GM21723 (cell line): ENCODE measurements at regions not wholly inside any gene's neighbourhood (a gene's known extent, or its start where the extent isn't known, plus 50 kb on each side); places are given as distances from the start of the nearest gene placed in this dataset.

Experiments used
- ATAC-seq: cut with Tn5 transposase; IDR thresholded peaks from one replicate; pipeline ENCODE4 v1.9.1; 2021; ENCODE audit warnings: mild to moderate bottlenecking, moderate library complexity; ENCODE audit not compliant: unreplicated experiment

DNA sequence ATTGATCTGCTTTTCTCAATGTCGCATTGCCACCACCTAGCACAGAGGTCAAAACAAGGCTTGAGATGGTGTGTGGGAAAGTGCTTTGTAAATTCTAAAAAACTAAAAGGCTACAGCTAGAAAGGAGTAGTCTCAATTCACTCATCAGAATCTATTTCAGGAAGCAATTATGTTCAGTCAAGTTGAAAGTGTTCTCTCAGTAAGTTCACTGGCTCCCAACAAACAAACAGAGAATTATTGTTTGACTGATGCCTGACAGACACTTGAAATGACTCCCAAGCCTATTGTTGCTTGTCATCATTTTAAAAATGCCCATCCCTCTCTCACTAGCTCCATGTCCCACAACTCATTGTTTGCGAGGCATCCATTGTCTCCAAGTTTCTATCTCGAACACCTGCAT is 419.6 kb upstream of the CPEB2 start:
- ATAC-seq, result no peak

DNA sequence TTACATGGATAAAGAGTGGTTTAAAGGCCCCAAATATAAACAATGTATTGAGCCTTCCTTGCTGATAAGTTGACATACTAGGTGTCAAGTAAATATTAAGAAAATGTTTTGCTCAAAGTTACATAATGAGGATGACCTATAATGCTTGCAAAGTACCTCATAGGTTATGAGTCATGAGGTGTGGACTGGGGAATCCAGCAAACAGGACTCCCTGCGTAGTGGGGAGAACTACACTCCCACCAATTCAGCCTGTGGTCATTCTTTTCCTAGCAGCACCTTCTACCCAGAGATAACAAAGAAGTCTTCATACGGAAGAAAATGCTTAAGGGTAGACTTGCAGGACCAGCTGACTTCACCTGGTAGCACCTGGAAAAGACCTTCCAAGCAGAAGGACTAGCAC is 418.9 kb upstream of the CPEB2 start:
- ATAC-seq, result no peak

DNA sequence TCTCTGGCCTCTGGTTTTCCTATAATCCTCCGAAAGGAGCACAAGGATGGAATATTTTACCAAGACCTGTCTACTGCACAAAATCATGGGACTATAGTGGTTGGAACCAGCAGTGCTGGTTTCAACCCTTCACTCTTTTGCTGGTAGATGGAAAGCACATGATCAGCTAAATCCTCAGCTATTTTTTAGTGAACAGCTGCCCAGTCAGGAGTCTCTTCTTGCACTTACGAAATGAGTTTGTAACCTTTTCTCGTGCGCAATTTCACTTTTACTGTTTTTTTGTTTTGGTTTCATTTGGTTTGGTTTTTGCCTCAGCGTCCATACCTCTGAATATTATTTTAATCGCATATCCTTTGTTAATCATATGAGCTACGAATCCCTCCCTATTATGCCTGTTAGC is 418.5 kb upstream of the CPEB2 start:
- no peak for ATAC-seq

DNA sequence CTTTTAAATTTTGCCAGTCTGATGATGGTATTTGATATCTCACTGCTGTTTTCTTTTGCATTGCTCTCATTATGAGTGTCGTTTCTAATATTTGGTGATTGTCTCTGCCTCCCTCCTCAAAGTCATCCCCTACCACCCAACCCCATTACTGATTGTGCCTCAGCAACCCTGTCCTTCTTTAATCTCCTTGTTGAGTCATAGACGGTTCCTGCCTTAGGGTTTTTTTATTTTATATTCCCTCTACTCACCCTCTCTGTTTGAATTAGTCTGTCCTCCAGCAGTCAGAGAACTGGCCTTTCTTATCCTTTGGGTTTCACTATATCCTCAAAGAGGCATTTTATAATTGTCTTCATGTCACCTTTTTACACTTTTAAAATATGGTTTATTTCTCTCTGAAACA is 409.3 kb upstream of the CPEB2 start:
- ATAC-seq, result no peak

DNA sequence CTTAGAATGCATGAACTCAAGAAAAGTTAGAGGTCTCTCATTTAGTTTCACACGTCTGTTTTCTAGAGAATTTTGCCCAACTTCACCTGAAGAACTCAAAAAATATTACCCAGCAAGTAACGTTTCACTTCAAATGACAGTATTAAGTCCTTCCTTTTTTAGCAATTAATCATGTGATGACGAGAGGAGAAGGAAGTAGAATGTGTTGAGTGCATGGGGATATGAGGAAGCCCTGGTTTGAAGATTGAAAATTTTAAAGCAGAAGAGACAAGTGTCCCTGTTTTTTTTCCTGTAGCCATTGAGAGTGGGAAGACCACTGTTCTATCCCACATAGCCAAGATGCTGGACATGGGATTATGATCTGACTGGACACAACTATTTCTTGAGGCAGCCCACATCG is 406.3 kb upstream of the CPEB2 start:
- no peak for ATAC-seq

DNA sequence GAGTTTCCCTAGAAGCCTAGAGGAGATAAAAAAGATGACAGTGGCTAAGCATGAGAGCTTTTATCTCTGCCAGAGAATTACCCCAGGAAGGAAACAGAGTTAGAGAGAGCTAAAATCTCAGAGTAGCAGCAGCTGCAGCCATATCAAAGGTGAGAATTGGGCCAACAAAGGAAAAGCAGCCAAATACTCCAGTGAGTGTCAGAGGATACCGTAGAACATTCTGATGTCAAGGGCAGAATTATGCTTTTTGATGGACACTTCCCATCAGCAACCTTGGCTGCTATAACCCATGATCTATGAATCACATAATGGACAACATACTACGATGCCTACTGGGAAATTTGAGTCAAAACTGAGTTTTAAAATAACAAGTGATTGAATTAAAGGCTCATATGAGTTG is 405.8 kb upstream of the CPEB2 start:
- no peak for ATAC-seq

DNA sequence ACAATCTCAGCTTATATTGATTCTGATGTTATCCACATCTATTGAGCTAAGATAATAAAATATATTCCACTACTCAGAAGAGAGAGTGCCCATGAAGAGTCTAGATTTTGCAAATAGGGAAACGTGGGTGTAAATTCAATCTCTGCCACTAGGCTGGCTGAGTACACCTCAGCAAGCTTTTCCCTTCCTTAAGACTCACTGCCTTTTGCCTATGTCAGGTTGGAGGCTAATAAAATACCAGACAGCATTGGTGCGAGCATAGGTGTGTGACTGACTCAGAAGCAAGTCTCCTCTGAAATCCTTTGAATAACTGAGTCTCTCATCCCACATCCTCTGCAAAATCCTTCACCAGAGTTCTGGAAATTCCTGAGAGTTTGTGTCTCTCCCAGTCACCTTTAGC is 405.4 kb upstream of the CPEB2 start:
- no peak for ATAC-seq

DNA sequence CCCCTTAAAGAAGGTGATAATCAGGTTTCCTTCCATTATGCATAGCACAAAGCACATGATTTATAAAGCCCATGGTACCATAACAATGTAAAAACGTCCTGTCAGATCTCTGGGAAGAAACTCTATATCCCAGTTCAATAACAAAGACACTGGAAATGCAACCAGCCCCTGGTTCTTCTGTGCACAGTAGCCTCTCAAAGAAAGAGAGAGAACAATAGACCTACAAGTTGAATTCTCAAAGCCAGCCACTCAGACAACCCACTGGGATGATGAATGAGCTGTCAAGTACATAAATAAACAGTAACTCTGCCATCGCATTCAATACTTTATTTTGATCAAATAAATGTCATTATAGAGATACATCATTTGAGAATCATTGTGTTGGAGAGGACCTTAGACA is 400.1 kb upstream of the CPEB2 start:
- no peak for ATAC-seq

DNA sequence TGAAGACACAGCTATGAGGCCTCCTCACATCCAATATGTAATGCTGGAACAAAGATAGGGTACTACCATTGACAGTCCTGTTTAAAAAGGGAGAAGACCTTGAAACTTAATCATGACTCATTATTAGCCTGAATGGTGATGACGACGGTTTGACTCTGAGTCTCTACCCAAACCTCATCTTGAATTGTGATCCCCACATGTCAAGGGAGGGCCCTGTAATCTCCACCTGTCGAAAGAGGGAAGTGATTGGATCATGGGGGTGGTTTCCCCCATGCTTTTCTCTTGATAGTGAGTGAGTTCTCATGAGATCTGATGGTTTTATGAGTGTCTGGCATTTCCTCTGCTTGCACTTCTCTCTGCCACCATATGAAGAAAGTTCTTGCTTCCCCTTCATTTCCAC is 395.3 kb upstream of the CPEB2 start:
- ATAC-seq, result no peak

DNA sequence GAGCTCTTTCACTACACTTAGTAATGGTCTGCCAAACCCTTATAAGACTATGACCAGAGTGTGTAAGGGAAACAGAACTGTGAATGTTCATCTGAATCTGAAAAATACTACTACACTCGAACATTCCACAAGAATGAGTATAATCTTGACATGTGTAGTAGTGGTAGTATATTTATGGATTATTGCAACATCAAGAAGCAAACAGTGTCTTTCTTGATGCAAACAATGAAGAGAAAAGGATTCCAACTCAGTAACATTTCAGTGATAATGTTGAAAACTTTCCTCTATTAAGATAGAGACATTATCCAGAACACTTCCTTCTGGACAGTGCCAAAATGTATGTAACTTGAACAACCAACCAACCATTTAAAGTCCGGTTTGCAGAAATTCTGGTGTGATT is 394.7 kb upstream of the CPEB2 start:
- no peak for ATAC-seq

DNA sequence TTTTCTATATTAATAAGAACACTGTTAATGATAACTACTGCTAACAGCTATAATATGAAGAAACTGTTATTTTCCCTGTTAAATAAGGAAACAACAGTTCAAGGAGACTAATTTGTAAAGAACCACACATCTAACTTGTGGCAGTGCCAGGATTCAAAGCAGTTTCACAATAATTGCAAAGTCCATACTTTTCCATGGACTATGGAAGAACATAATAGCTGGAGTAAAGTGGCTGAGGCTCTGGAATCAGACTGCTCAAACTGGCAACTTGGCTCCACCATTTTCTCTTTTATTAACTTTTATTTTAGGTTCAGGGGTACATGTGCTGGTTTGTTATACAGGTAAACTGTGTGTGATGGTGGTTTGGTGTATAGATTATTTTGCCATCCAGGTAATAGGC is 393.7 kb upstream of the CPEB2 start:
- ATAC-seq, result no peak

DNA sequence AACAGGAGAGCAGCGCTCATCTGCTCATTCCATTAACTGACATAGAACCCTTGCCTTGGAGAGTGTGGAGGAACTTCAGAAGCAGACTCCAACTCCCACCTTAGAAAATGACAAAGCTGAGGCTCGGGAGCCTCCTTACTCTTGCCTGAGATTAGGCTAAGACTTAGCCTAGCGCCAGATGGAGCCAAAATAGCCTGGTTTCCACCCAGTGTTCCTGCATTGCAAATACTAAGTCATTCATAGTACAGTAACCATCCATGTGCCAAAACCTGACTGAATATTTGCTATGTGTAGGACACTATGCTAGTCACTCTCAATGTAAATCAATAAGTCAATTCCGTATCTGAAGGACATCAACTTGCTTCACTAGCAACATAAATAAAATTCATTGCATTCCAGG is 387.4 kb upstream of the CPEB2 start:
- no peak for ATAC-seq

DNA sequence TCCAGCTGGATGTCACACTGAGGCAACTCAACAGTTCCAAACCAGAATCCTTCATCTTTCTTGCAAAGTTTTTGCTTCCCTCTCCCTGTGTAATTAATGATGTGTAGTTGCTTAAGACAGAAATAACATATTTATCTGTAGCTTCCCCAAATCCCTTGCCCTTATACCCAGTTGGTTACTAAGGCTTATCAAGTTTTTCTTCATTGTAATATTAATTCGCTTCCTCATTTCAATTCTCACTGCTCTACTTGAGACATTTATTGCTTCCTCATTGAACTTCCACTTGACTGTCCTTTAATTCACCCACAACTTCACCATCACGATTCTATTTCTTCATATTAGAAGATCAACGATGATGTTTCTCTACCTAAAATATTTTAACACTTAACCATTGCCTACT is 386.6 kb upstream of the CPEB2 start:
- ATAC-seq, result no peak

DNA sequence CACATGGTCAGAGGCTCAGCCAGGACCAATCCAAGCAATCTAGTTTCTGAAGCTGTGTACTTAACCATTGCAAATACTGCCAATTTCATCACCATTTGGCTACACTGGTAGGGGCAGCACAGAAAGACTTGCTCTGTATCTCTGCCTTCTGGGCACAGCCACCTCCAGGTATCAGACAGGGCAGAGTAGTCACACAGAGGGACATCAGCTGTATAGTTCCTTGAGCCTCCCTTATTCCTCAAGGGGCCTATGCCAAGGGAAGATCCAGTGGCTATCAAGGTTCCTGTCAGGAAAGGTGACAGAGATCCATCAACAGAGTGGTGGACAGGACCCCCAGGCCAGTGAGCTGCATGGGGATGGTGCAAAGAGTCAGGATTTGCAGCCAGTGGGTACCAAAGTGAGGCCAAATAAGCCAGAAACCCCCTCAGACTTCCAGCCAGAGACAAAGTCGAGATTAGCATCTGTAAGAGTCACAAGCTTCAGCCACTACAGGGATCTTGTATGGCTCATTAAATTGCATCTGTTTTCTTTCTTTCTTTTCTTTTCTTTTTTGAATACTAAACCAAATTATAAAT is 381.6 kb upstream of the CPEB2 start:
- no peak for ATAC-seq

DNA sequence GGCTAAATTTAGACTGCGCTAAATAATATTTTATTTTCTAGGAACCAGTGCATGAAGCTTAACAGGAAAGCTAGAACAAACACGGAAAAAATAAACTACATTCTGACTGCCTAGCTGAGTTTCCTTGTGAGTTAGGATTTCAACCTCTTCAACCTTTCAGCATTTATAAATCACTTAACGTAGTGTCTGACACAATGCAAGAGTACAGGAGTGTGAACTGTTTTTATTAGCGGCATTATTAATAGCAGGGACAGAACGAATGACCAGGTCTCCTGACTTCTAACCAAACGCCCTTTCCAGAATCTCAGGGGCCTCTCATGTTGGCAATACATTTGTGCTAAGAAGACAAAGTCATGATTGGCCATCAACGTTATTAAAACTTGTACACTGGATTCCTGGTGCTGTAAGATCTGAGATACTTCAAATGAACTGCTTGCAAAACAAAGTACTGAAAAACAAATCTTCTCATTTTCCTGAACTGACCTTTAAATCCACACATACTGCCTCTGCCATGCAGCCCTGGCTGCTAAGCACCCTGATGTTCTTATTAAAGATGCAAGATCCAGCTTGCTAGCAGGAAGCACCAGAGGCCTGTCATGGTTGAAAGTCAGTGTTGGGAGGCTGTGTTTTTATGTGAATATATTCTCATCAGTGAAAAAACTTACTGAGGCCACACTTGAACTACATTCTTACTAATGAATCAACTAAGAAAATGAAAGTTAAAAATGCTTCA is 380.4 kb upstream of the CPEB2 start:
- ATAC-seq, result no peak

DNA sequence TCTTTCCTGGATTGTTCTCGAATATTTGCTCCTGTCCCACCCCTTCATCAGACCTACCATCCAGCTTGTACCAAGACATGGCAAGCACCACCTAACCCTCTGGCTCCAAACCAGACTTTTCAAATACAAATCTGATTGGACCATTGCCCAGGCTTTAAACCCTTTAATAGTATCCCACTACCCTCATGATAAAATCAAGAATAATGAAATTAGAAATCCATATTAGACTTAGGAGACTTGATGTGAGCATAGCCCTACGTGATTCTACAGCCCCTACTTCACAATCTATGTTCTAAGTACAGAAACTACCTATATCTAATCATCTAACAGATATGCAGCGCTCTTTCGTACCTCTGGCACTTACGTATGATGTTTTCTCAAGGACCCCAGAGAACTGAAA is 375.2 kb upstream of the CPEB2 start:
- ATAC-seq, result no peak

DNA sequence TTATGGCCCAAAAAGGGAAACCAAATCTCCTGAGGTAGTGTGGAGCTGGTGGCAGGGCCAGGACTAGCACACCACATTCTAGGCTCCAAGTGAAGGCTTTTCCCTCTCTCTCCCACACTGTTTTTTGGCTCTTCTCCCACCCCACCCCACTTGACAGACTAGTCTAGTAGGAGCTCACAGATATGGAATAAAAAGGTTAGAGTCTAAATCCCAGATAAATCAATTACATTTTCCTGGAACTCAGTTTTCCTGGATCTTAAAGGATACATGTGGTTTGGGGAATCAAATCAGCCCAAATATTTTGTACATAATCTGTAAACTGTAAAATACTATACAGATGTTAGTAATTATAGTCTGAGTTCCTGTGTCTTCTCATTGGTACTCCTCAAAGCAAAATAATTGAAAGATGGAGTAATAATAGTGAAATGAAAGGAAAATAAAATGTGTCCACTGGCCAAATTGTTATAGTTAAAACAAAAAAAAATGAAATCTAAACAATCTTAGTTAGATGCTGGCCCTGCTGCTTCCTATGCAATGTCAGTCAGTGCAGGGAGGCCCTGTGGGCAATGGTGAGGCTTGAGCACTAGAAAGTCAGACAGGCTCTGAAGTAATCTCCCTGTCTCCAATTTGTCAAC is 370.4 kb upstream of the CPEB2 start:
- no peak for ATAC-seq

DNA sequence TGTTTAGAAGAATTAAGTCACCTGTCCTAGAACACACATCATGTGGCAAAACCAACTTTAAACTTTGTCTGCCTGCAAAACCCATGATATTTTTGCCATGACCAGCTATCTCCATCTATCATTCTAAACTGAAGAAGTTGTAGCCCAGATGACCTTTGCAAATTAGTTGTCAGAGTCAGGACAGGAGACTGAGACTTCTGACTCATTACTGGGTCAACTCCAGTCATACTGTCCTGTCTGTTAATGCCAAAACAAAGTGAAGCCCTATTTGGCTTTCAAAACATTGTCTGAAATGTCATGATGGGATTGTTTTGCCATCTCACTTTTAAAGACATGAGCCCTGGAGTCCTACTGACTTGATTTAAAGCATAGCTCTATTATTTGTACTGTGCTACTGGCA is 365.7 kb upstream of the CPEB2 start:
- no peak for ATAC-seq

DNA sequence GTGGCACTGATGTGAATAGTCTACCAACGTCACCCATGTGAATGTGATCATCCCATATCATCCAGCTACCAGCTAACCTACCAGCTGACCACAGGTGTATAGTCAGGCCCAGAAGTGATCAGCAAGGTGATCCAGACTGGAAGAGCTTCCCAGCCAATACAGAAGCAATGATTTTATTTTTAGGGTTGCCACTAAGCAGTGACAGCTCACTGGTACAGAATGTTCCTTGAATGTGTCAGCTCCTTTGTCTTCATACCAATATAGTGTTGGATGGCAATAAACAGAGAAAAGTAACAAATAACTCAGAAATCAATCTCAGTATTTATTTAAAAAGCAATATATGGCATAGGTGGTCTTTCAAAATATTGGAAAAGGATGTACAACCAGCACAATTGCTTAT is 361.8 kb upstream of the CPEB2 start:
- ATAC-seq, result no peak

DNA sequence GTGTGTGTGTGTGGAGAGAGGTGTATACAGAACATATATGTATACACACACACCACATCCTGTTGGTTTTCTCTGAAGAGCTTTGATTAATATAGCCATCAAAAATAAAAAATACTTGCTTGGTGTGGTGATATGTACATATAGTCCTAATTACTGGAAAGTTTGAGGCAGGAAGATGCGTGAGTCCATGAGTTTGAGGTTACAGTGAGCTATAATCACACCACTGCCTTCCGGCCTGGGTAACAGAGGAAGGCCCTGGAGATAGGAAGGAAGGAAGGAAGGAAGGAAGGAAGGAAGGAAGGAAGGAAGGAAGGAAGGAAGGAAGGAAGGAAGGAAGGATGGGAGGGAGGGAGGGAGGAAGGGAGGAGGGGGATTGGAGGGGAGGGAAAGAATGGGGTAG is 360.4 kb upstream of the CPEB2 start:
- no peak for ATAC-seq

DNA sequence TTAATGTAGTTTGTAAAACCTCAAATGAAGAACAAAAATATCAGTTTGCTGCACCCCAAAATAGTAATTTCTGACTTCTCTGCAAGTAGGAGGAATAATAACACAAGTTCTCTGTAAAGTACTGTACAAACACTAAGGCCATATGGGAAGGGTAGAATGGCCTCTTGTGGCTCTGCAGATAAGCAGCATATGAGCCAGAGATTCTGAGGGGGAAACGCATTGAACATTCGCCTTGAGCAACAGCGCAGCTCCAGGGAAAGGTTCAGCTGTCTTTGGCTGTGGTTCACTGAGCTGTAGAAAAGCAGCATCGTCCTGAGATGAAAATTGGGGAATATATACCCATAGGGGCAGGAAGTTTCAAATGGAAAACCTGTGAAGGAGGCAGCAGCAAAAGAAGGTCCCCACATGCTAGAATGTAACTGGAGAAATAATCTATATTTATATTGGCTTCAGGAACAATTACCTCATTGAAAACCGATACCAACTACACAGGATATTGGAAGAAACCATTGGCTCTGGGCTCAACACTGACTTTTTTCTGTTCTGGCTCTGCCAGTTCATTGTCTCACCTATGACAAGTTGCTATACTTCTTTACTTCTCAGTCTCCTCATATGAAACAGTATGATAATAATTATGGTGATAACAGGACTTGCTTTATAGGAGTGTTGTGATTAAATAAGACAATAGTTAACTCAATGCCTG is 357.6 kb upstream of the CPEB2 start:
- ATAC-seq, result no peak

DNA sequence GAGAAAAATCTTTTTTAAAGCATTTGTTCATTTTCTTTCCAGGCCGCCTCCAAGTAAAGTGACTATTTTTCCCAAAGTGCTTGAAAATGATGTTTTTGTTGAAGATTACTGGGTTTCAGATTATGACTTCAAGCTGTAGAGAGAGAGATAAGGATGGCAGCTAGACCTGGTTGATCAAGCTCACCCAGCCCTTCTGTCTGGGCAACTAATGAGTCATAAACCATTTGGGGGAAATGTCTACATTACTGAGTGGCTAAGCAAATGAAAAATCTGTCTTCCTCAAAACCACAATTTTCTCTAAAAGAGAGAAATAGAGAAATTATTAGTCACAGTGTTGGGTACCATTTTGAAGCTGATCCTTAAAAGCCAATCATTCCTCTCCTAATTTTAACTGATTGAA is 355.4 kb upstream of the CPEB2 start:
- ATAC-seq, result no peak
